ENCODE measurements at regions not wholly inside any gene's neighbourhood (a gene's known extent, or its start where the extent isn't known, plus 50 kb on each side); places are given as distances from the start of the nearest gene placed in this dataset.

- TF ChIP-seq CTCF (conservative IDR thresholded peaks at IDR 0.05; ENCODE audit: low read depth in 2 of 2) (no peak), EZH2 (IDR thresholded peaks at IDR 0.05; ENCODE audit: low read depth, unreplicated experiment) (no peak), REST (IDR thresholded peaks at IDR 0.05; ENCODE audit: unreplicated experiment) (no peak), JUNB (IDR thresholded peaks at IDR 0.05; ENCODE audit: unreplicated experiment) (no peak), EZH2phosphoT487 (IDR thresholded peaks at IDR 0.05; ENCODE audit: unreplicated experiment) (no peak), CREB1 (CRISPR knock-in tag; IDR thresholded peaks at IDR 0.05; ENCODE audit: low read depth) (no peak), POLR2AphosphoS5 (IDR thresholded peaks at IDR 0.05; ENCODE audit: low read depth) (no peak), ZNF114 (CRISPR knock-in tag; IDR thresholded peaks at IDR 0.05) (no peak), ETS1 (IDR thresholded peaks at IDR 0.05) (no peak), NANOG (IDR thresholded peaks at IDR 0.05; ENCODE audit: borderline replicate concordance) (no peak), ZNF331 (CRISPR knock-in tag; IDR thresholded peaks at IDR 0.05; ENCODE audit: low read depth) (no peak), STAT1 (IDR thresholded peaks at IDR 0.05; ENCODE audit: unreplicated experiment) (no peak)
Observed at GRCh38 chrY:8500888-8501287, 836.4 kb upstream of the TSPY4 start.
